ENCODE measurements at regions not wholly inside any gene's neighbourhood (a gene's known extent, or its start where the extent isn't known, plus 50 kb on each side); places are given as distances from the start of the nearest gene placed in this dataset.

DNA sequence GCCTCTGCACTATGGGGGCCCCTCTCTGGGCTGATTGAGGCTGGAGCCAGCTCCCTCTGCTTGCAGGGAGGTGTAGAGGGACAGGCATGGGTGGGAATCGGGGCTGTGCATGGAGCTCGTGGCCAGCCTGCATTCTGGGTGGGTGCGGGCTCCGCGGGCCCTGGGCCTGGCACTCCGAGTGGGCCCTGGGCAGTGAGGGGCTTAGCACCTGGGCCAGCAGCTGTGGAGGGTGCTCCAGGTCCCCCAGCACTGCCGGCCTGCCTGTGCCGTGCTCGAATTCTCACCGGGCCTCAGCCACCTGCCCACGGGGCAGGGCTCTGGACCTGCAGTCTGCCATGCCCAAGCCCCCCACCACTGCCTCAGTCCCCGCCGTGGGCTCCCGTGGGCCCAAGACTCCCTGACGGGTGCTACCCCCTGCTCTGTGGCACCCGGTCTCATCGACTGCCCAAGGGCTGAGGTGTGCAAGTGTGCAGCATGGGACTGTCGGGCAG lies 681.2 kb downstream of the PDHA2 start:
- Histone ChIP-seq H3K27ac (ENCODE audit: low read depth, low read length, poor library complexity, severe bottlenecking) (no peak overlapping the region), H3K4me1 (ENCODE audit: insufficient read depth, low read length, poor library complexity, severe bottlenecking) (no peaks in the 10 kb centered on the region), H3K36me3 (ENCODE audit: insufficient read depth, low read length, poor library complexity, severe bottlenecking) (no peaks in the 10 kb centered on the region), H3K27me3 (replicated peaks; ENCODE audit: insufficient read depth, low read depth, low read length, poor library complexity) (no peaks in the 10 kb centered on the region), H3K4me3 (ENCODE audit: low read depth, low read length, poor library complexity, severe bottlenecking) (no peak overlapping the region), H3K9me3 (ENCODE audit: low read depth, low read length, poor library complexity, severe bottlenecking) (no peaks in the 10 kb centered on the region)
- BruUV-seq (replicated peaks): no TSS peak
- POLR2A ChIA-PET (ENCODE audit: low non-redundant PET): no interaction called here
- no peak for TF ChIP-seq EZH2 (IDR thresholded peaks at IDR 0.05; ENCODE audit: borderline replicate concordance, low read depth, low read length, poor library complexity, severe bottlenecking)
- TF ChIP-seq, protein P1, sequence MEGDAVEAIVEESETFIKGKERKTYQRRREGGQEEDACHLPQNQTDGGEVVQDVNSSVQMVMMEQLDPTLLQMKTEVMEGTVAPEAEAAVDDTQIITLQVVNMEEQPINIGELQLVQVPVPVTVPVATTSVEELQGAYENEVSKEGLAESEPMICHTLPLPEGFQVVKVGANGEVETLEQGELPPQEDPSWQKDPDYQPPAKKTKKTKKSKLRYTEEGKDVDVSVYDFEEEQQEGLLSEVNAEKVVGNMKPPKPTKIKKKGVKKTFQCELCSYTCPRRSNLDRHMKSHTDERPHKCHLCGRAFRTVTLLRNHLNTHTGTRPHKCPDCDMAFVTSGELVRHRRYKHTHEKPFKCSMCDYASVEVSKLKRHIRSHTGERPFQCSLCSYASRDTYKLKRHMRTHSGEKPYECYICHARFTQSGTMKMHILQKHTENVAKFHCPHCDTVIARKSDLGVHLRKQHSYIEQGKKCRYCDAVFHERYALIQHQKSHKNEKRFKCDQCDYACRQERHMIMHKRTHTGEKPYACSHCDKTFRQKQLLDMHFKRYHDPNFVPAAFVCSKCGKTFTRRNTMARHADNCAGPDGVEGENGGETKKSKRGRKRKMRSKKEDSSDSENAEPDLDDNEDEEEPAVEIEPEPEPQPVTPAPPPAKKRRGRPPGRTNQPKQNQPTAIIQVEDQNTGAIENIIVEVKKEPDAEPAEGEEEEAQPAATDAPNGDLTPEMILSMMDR (conservative IDR thresholded peaks at IDR 0.05; ENCODE audit: low read depth, low read length): no peak
- no peak for DNase-seq (ENCODE audit: low spot score)
- intact Hi-C loops (cut with micrococcal nuclease; ENCODE audit: unreplicated experiment): no loop called here
- CTCF ChIA-PET: no interaction called here

DNA sequence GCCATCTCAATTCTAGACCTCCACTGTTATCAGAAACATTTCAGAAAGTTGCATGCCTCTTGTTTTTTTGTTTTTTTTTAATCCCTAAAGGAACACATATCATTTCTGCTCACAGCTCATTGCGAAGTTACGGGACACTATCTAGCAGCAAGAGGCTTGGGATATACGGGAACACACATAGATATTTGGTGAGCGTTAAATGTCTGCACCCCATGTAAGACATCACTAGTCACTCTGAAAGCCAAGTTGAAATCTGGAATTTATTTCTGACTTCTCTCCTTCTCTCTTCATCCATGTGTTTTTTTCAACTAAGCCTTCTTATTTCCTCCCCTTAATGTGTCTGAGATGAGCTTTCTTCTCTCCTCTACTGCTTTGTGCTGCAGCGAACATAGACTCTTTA lies 683.7 kb downstream of the PDHA2 start:
- no TSS peak for BruUV-seq (replicated peaks)
- Histone ChIP-seq H3K36me3 (ENCODE audit: insufficient read depth, low read length, poor library complexity, severe bottlenecking) (no peaks in the 10 kb centered on the region), H3K4me1 (ENCODE audit: insufficient read depth, low read length, poor library complexity, severe bottlenecking) (no peaks in the 10 kb centered on the region), H3K9me3 (ENCODE audit: low read depth, low read length, poor library complexity, severe bottlenecking) (no peaks in the 10 kb centered on the region), H3K27me3 (replicated peaks; ENCODE audit: insufficient read depth, low read depth, low read length, poor library complexity) (no peaks in the 10 kb centered on the region), H3K27ac (ENCODE audit: low read depth, low read length, poor library complexity, severe bottlenecking) (no peak overlapping the region), H3K4me3 (ENCODE audit: low read depth, low read length, poor library complexity, severe bottlenecking) (no peak overlapping the region)
- POLR2A ChIA-PET (ENCODE audit: low non-redundant PET): no interaction called here
- TF ChIP-seq, protein P1 (conservative IDR thresholded peaks at IDR 0.05; ENCODE audit: low read depth, low read length): no peak
- TF ChIP-seq EZH2 (IDR thresholded peaks at IDR 0.05; ENCODE audit: borderline replicate concordance, low read depth, low read length, poor library complexity, severe bottlenecking): no peak
- intact Hi-C loops (cut with micrococcal nuclease; ENCODE audit: unreplicated experiment): no loop called here
- no peak for DNase-seq (ENCODE audit: low spot score)
- CTCF ChIA-PET: no interaction called here

DNA sequence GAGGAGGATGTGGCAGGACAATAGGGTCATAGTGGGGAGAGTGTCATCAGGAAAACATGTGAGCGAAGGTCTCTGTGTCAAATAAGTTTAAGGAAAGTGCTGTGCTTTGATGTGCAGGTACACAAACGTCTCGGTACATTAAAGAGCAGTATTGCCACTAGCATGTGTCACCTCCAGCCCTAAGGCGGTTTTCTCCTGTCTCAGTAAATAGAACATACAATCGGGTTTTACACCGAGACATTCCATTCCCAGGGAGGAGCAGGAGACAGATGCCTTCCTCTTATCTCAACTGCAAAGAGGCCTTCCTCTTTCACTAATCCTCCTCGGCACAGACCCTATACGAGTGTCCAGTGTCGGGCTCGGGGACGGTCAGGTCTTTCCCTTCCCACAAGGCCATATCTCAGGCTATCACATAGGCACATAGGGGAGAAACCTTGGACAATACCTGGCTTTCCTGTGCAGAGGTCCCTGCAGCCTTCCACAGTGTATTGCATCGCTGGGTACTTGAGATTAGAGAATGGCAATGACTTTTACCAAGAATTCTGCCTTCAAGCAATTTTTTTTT lies 684.5 kb downstream of the PDHA2 start:
- no peak for TF ChIP-seq EZH2 (IDR thresholded peaks at IDR 0.05; ENCODE audit: borderline replicate concordance, low read depth, low read length, poor library complexity, severe bottlenecking)
- TF ChIP-seq, protein P1 (conservative IDR thresholded peaks at IDR 0.05; ENCODE audit: low read depth, low read length): no peak
- Histone ChIP-seq H3K27me3 (replicated peaks; ENCODE audit: insufficient read depth, low read depth, low read length, poor library complexity) (no peaks in the 10 kb centered on the region), H3K4me1 (ENCODE audit: insufficient read depth, low read length, poor library complexity, severe bottlenecking) (no peaks in the 10 kb centered on the region), H3K27ac (ENCODE audit: low read depth, low read length, poor library complexity, severe bottlenecking) (no peak overlapping the region), H3K9me3 (ENCODE audit: low read depth, low read length, poor library complexity, severe bottlenecking) (no peaks in the 10 kb centered on the region), H3K36me3 (ENCODE audit: insufficient read depth, low read length, poor library complexity, severe bottlenecking) (no peaks in the 10 kb centered on the region), H3K4me3 (ENCODE audit: low read depth, low read length, poor library complexity, severe bottlenecking) (no peak overlapping the region)
- intact Hi-C loops (cut with micrococcal nuclease; ENCODE audit: unreplicated experiment): no loop called here
- ChIA-PET POLR2A (ENCODE audit: low non-redundant PET) (no interaction called here), CTCF (no interaction called here)
- no TSS peak for BruUV-seq (replicated peaks)
- DNase-seq (ENCODE audit: low spot score): no peak

Measured in A673 (cell line).